Stomach (tissue), 8 donors: ENCODE measurements at regions not wholly inside any gene's neighbourhood (a gene's known extent, or its start where the extent isn't known, plus 50 kb on each side); places are given as distances from the start of the nearest gene placed in this dataset.

Experiments used
- DNase-seq, 2 donors: peaks; one replicate each; pipeline versions ENCODE4 v3.0.0 to v3.0.0-alpha.2; 2013 to 2019
- H3K27ac ChIP-seq, 5 donors: fragments of 200-600 bp in 4 of 5; sonication (generic) in 4 of 5; one replicate each; pipeline ENCODE4 v1.5.1; 2013 to 2019; ENCODE audit warnings: mild to moderate bottlenecking in 1 of 5, moderate library complexity in 1 of 5
- H3K27me3 ChIP-seq, 3 donors: fragments of 200-600 bp; sonication (generic); one replicate each; pipeline ENCODE4 v1.5.1; 2017 to 2019; ENCODE audit warnings: mixed run types in 1 of 3
- H3K36me3 ChIP-seq, 4 donors: fragments of 200-600 bp; sonication (generic); 1 replicate in 3 of 4; 2 replicates in 1 of 4; pipeline ENCODE4 v1.5.1; 2016 to 2019
- H3K4me1 ChIP-seq, 4 donors: fragments of 200-600 bp; sonication (generic); one replicate each; pipeline ENCODE4 v1.5.1; 2016 to 2019
- H3K4me3 ChIP-seq, 4 donors: fragments of 200-600 bp; sonication (generic) in 3 of 4; one replicate each; pipeline ENCODE4 v1.5.1; 2016 to 2019; ENCODE audit warnings: mild to moderate bottlenecking in 1 of 4
- H3K9me3 ChIP-seq, 4 donors: fragments of 200-600 bp; sonication (generic); one replicate each; pipeline ENCODE4 v1.5.1; 2016 to 2019
- EP300 ChIP-seq: sonication (generic); formaldehyde crosslinking; IDR thresholded peaks from one replicate; pipeline ENCODE4 v1.6.1; 2017; ENCODE audit warnings: antibody characterized with exemption
- POLR2A ChIP-seq, 4 donors: fragments of 450-650 bp; IDR thresholded peaks; one replicate each; pipeline ENCODE4 v1.6.1; 2016; ENCODE audit warnings: antibody characterized with exemption in 4 of 4, control low read depth in 2 of 4, mild to moderate bottlenecking in 1 of 4, moderate library complexity in 1 of 4
- POLR2AphosphoS5 ChIP-seq, 3 donors: sonication (generic); formaldehyde crosslinking; IDR thresholded peaks; one replicate each; pipeline ENCODE4 v1.6.1; 2016; ENCODE audit warnings: antibody characterized with exemption in 3 of 3
- WGBS, 5 donors: extraction: QIAGEN DNeasy Blood & Tissue Kit in 3 of 5; methylation state at CpG; one replicate each; pipeline versions ENCODE4 v1.1.5 to v1.1.7; 2013 to 2018; 5-methylcytosine and 5-hydroxymethylcytosine counted together
- intact Hi-C: fragments of 100-400 bp; cut with DNase I; formaldehyde crosslinking; loops from one replicate; pipeline ENCODE4 v1.15.1; 2023; ENCODE audit warnings: low total_unique reads
- TF ChIP-seq, protein P1 (sequence below), 7 experiments: fragments of 450-650 bp in 4 of 7; fragments of 200-600 bp in 3 of 7; sonication (generic) in 3 of 7; IDR thresholded peaks; one replicate each; pipeline ENCODE4 v1.5.1; 2016 to 2019; ENCODE audit warnings: antibody characterized with exemption in 7 of 7, control low read depth in 2 of 7, mild to moderate bottlenecking in 1 of 7
- donor health status: healthy with polysubstance abuse.
- donor health status: Bipolar disorder and iron deficiency.
- donor health status: healthy.

DNA sequence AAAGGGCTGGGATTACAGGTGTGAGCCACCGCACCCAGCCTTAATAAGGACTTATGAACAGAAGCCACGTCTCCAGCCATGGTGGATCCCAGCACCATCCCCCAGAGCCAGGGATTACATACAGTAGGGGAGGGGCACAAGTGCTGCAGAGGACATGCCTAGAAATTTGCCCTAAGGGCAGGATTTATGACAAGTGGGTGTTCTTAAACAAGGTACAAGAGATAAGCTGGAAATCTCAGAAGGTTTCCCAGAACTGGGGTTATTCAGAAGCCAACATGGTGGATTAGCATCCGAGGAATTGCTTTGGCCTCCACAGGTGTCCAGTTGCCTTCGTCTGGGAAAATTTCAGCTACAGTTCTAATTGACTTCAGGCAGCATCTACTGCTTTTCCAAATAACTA, 114.4 kb upstream of the EGLN3 start:
- Histone ChIP-seq H3K27me3 (peaks cover 0 to 4% (median 0%) of the 10 kb centered on the region in 3 donors), H3K36me3 (no peaks in the 10 kb centered on the region), H3K4me3 (no peak overlapping the region), H3K4me1 (peaks cover 0 to 17% (median 9%) of the 10 kb centered on the region in 4 donors), H3K27ac (no peak overlapping the region), H3K9me3 (no peaks in the 10 kb centered on the region)
- DNase-seq = no peak
- TF ChIP-seq POLR2A (IDR thresholded peaks at IDR 0.05) = no peak
- no peak for TF ChIP-seq POLR2AphosphoS5 (IDR thresholded peaks at IDR 0.05)
- TF ChIP-seq, protein P1, sequence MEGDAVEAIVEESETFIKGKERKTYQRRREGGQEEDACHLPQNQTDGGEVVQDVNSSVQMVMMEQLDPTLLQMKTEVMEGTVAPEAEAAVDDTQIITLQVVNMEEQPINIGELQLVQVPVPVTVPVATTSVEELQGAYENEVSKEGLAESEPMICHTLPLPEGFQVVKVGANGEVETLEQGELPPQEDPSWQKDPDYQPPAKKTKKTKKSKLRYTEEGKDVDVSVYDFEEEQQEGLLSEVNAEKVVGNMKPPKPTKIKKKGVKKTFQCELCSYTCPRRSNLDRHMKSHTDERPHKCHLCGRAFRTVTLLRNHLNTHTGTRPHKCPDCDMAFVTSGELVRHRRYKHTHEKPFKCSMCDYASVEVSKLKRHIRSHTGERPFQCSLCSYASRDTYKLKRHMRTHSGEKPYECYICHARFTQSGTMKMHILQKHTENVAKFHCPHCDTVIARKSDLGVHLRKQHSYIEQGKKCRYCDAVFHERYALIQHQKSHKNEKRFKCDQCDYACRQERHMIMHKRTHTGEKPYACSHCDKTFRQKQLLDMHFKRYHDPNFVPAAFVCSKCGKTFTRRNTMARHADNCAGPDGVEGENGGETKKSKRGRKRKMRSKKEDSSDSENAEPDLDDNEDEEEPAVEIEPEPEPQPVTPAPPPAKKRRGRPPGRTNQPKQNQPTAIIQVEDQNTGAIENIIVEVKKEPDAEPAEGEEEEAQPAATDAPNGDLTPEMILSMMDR (IDR thresholded peaks at IDR 0.05) = no peak
- TF ChIP-seq EP300 = no peak
- intact Hi-C loops = no loop called here
- WGBS, 5 donors = 83 to 98% (median 95%) methylated on average over 4 of the region's 4 CpGs

DNA sequence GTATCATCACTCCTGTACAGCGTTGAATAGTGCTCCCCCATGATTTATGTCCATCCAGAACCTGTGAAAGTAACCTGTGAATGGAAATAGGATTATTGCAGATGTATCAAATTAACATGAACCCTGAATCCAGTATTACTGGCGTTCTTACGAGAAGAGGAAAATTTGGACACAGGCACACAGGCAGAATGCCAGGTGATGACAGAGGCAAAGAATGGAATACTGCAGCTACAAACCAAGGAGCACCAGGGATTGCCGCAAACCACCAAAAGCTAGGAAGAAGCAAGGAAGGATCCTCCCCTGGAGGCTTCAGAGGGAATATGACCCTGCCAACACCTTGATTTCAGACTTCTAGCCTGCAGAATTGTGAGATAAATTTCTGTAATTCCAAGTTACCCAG, 113.5 kb upstream of the EGLN3 start:
- Histone ChIP-seq H3K9me3 (no peaks in the 10 kb centered on the region), H3K27me3 (peaks cover 0 to 13% (median 0%) of the 10 kb centered on the region in 3 donors), H3K36me3 (no peaks in the 10 kb centered on the region), H3K4me1 (peaks cover 4 to 23% (median 17%) of the 10 kb centered on the region in 4 donors), H3K27ac (no peak overlapping the region), H3K4me3 (no peak overlapping the region)
- WGBS, 5 donors = 48 to 77% (median 70%) methylated on average over 4 of the region's 4 CpGs
- TF ChIP-seq EP300 = no peak
- TF ChIP-seq, protein P1 (IDR thresholded peaks at IDR 0.05) = no peak
- TF ChIP-seq POLR2A (IDR thresholded peaks at IDR 0.05) = no peak
- TF ChIP-seq POLR2AphosphoS5 (IDR thresholded peaks at IDR 0.05) = no peak
- intact Hi-C loops = no loop called here
- DNase-seq = peak; percentile 31 to 64

DNA sequence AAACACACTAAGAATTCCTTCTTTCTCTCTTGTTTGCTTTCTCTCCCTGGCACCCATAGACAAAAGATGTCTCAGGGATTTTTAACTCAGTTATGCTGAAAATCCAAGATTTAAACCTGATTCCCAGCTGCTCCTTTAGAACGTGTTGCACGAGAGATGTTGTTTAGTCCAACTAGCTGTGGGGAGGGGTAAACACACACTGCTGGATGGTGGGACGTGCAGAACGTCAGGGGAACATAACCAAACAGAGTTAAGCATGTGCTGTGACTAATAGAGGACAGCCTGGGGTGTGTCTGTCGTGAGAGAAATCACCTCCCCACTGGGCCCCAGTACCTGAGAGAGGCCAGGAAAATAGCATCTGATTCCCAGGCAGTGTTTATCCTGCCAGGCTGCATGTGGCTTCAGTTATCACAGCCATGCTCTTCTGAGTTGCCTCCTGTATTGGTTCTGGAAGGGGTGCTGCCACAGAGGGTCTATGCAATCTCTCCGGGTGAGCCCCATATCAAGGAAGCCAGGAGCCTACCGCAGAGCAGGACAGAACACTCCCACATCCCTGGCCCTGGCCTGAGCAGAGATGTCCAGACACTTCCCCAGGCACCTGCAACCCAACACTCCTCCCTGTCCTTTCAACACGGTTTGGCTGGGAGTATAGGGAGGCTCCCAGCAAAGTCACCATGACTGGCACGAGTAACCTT, 112.7 kb upstream of the EGLN3 start:
- DNase-seq = peak in 1 of 2 donors; percentile 92

DNA sequence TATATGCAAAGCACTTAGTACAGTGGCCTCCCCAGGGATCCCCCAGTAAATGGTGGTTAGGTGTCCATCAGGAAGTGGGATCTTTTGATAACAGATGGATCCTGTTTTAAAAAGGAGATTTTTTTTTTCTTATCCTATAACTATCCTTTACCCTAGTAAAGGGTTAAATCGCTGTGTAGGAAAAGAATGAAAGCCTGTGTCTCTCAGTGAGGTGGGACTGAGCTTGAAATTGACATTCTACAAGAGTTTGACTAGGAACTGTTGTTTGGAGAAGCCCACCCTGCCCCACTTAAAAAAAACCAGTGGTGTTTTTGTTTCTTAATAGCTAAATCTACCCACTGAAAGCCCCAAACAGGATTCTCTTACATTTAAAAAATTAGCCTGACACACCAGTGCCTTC, 112.2 kb upstream of the EGLN3 start:
- H3K4me3 ChIP-seq = no peak overlapping the region
- peaks cover 7 to 23% (median 19%) of the 10 kb centered on the region in 4 donors for H3K4me1 ChIP-seq
- H3K27ac ChIP-seq = peak overlapping the region in 1 of 5 donors; percentile 40
- intact Hi-C loops = no loop called here
- no peaks in the 10 kb centered on the region for H3K9me3 ChIP-seq
- no peak for DNase-seq
- H3K36me3 ChIP-seq = no peaks in the 10 kb centered on the region
- 55 to 76% (median 64%) methylated on average over 1 of the region's 1 CpG for WGBS, 5 donors
- TF ChIP-seq POLR2A (IDR thresholded peaks at IDR 0.05) (no peak), POLR2AphosphoS5 (IDR thresholded peaks at IDR 0.05) (no peak), EP300 (no peak)
- TF ChIP-seq, protein P1 (IDR thresholded peaks at IDR 0.05) = no peak
- H3K27me3 ChIP-seq = peaks cover 0 to 15% (median 0%) of the 10 kb centered on the region in 3 donors

More for the DNA sequence above, 112.7 kb upstream of the EGLN3 start:
- Histone ChIP-seq H3K4me1 (peaks cover 7 to 23% (median 19%) of the 10 kb centered on the region in 4 donors), H3K27me3 (peaks cover 0 to 15% (median 0%) of the 10 kb centered on the region in 3 donors), H3K9me3 (no peaks in the 10 kb centered on the region), H3K36me3 (no peaks in the 10 kb centered on the region), H3K4me3 (no peak overlapping the region), H3K27ac (peak overlapping the region in 2 of 5 donors; percentile 20 to 40)
- no peak for TF ChIP-seq POLR2A (IDR thresholded peaks at IDR 0.05)
- TF ChIP-seq, protein P1 (IDR thresholded peaks at IDR 0.05) = no peak
- no peak for TF ChIP-seq POLR2AphosphoS5 (IDR thresholded peaks at IDR 0.05)
- TF ChIP-seq EP300 = no peak
- 44 to 51% (median 48%) methylated on average over 9 of the region's 9 CpGs for WGBS, 5 donors
- intact Hi-C loops = no loop called here
